ENCODE measurements at regions not wholly inside any gene's neighbourhood (a gene's known extent, or its start where the extent isn't known, plus 50 kb on each side); places are given as distances from the start of the nearest gene placed in this dataset.

DNA sequence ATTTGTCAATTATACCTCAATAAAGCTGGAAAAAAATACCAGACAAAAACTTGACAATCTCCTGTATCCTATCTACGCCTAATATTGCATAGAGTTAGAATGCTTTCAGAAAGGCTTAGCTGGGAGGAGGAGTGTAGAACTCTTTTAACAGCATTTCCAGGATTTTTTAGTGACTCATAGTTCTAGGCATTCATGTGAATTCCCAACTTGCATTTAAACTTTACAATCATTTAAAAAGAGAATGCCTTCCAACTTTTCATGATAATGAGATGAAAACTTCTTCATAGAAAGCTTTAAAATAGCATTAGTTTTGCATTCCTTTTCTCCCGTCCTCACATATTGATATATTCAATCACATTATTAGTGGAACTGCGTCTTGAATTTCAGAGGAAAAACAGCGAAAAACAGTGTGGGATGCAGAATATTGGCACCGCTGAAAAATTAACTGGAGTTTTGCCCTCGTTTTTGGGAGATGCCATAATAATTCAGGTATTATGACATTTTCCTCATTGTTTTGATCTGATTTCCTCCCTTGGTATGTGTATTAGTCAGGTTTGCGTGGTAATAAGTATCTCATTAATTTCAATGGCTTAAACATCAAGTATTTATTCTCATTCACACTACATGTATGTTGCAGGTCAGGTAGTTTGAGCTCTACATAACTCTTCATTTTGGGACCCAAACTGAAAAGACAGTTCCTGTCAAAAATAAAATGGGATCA, 293.2 kb upstream of the FIGN start:
- Histone ChIP-seq H3K4me1 (replicated peaks in 1 of 4; ENCODE audit: control insufficient read depth in 3 of 4, insufficient read depth in 4 of 4, low read length in 3 of 4) (peaks cover 0 to 2% (median 0%) of the 10 kb centered on the region in 4 experiments; a peak in 2 of 7 replicates), H2AFZ (ENCODE audit: low read length) (no peak overlapping the region), H3K27me3 (replicated peaks in 1 of 4; ENCODE audit: control insufficient read depth in 3 of 4, extremely low read depth in 1 of 4, insufficient read depth in 3 of 4, low read length in 3 of 4) (no peaks in the 10 kb centered on the region), H3K9ac (replicated peaks in 1 of 4; ENCODE audit: extremely low read depth in 1 of 4, low read depth in 3 of 4, low read length in 3 of 4) (no peak overlapping the region), H3K23me2 (ENCODE audit: low read depth, low read length) (no peaks in the 10 kb centered on the region), H3K79me1 (ENCODE audit: low read depth, low read length) (no peaks in the 10 kb centered on the region), H2AK5ac (ENCODE audit: low read depth, low read length) (no peak overlapping the region), H3K27ac (ENCODE audit: low read depth, low read length) (no peak overlapping the region), H3K23ac (ENCODE audit: insufficient read length) (no peak overlapping the region), H3K4ac (replicated peaks; ENCODE audit: insufficient read length, low read depth, low read length) (no peak overlapping the region), H3K36me3 (ENCODE audit: control insufficient read depth in 2 of 4, insufficient read depth in 4 of 4, low read length in 3 of 4) (no peaks in the 10 kb centered on the region), H3K4me2 (ENCODE audit: insufficient read depth in 1 of 2, low read depth in 2 of 2, low read length in 2 of 2) (no peak overlapping the region), H3K56ac (replicated peaks; ENCODE audit: insufficient read length, low read depth, low read length) (no peak overlapping the region), H2BK120ac (replicated peaks; ENCODE audit: low read depth, low read length) (no peak overlapping the region), H3K4me3 (ENCODE audit: extremely low read depth in 1 of 4, insufficient read depth in 2 of 4, low read depth in 3 of 4, low read length in 4 of 4) (no peak overlapping the region), H3K9me3 (ENCODE audit: insufficient read depth in 2 of 2, low read depth in 1 of 2, low read length in 1 of 2) (no peaks in the 10 kb centered on the region), H3K14ac (ENCODE audit: insufficient read length) (no peak overlapping the region), H3K79me2 (ENCODE audit: control insufficient read depth in 1 of 2, insufficient read depth in 2 of 2, low read length in 2 of 2) (no peaks in the 10 kb centered on the region), H2BK20ac (ENCODE audit: low read length) (no peak overlapping the region), H4K8ac (ENCODE audit: extremely low read depth, insufficient read depth, low read length) (no peak overlapping the region), H4K5ac (ENCODE audit: insufficient read length, low read depth, low read length) (no peak overlapping the region), H2BK12ac (ENCODE audit: low read depth, low read length) (no peak overlapping the region), H3K18ac (ENCODE audit: extremely low read depth, low read length) (no peak overlapping the region), H2BK15ac (ENCODE audit: low read length) (no peak overlapping the region), H4K20me1 (replicated peaks in 1 of 2; ENCODE audit: control insufficient read depth in 1 of 2, insufficient read depth in 2 of 2, low read length in 2 of 2) (no peaks in the 10 kb centered on the region), H2BK5ac (ENCODE audit: low read depth, low read length) (no peak overlapping the region), H4K91ac (replicated peaks; ENCODE audit: insufficient read length, low read length) (no peak overlapping the region)
- FAIRE-seq, result no peak
- DNase-seq (ENCODE audit: low read depth in 1 of 2, low spot score in 2 of 2), result no peak
- POLR2A ChIA-PET (ENCODE audit: partially characterized antibody), result no interaction called here
- CTCF ChIA-PET (ENCODE audit: partially characterized antibody), result interaction anchor here (0.6 to 1.3 kb wide), 4 partner anchors 10 to 150 kb away, joined by 3 to 4 read pairs (median 3); no protein-coding TSS in a partner anchor
- WGBS, 2 experiments (ENCODE audit: extremely low coverage in 1 of 2, insufficient coverage in 1 of 2, insufficient read length in 1 of 2, insufficient replicate concordance in 2 of 2, low coverage in 1 of 2, low lambda C conversion rate in 2 of 2, missing lambda C conversion rate in 1 of 2), result 72% methylated on average over 7 of the region's 7 CpGs; no CpG with 5 or more reads in 1 of the 2 experiments
- TF ChIP-seq CREB1 (IDR thresholded peaks at IDR 0.05) (no peak), CEBPB (IDR thresholded peaks at IDR 0.05; ENCODE audit: low read depth, low read length) (no peak), CBX5 (IDR thresholded peaks at IDR 0.05; ENCODE audit: low read depth, low read length) (no peak), KDM1A (IDR thresholded peaks at IDR 0.05; ENCODE audit: borderline replicate concordance, low read length) (no peak), HDAC6 (IDR thresholded peaks at IDR 0.05; ENCODE audit: low read depth, low read length) (no peak), ZNF274 (IDR thresholded peaks at IDR 0.05; ENCODE audit: borderline replicate concordance, extremely low read depth, low read length) (no peak), GABPA (IDR thresholded peaks at IDR 0.05; ENCODE audit: borderline replicate concordance, insufficient read depth, low read length) (no peak), SUZ12 (IDR thresholded peaks at IDR 0.05; ENCODE audit: low read length) (no peak)
- TF ChIP-seq, protein P1, sequence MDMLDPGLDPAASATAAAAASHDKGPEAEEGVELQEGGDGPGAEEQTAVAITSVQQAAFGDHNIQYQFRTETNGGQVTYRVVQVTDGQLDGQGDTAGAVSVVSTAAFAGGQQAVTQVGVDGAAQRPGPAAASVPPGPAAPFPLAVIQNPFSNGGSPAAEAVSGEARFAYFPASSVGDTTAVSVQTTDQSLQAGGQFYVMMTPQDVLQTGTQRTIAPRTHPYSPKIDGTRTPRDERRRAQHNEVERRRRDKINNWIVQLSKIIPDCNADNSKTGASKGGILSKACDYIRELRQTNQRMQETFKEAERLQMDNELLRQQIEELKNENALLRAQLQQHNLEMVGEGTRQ (IDR thresholded peaks at IDR 0.05; ENCODE audit: low read length), result no peak
- TF ChIP-seq, protein P2, sequence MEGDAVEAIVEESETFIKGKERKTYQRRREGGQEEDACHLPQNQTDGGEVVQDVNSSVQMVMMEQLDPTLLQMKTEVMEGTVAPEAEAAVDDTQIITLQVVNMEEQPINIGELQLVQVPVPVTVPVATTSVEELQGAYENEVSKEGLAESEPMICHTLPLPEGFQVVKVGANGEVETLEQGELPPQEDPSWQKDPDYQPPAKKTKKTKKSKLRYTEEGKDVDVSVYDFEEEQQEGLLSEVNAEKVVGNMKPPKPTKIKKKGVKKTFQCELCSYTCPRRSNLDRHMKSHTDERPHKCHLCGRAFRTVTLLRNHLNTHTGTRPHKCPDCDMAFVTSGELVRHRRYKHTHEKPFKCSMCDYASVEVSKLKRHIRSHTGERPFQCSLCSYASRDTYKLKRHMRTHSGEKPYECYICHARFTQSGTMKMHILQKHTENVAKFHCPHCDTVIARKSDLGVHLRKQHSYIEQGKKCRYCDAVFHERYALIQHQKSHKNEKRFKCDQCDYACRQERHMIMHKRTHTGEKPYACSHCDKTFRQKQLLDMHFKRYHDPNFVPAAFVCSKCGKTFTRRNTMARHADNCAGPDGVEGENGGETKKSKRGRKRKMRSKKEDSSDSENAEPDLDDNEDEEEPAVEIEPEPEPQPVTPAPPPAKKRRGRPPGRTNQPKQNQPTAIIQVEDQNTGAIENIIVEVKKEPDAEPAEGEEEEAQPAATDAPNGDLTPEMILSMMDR (IDR thresholded peaks at IDR 0.05; ENCODE audit: control extremely low read depth in 1 of 3, insufficient read depth in 1 of 3, low read depth in 1 of 3, low read length in 3 of 3), result no peak

All from H1 (cell line).